ENCODE measurements at regions not wholly inside any gene's neighbourhood (a gene's known extent, or its start where the extent isn't known, plus 50 kb on each side); places are given as distances from the start of the nearest gene placed in this dataset.

- TF ChIP-seq TFAP4 (IDR thresholded peaks at IDR 0.05; ENCODE audit: borderline replicate concordance, low read depth) (peak; percentile 96), MEIS2 (CRISPR knock-in tag; IDR thresholded peaks at IDR 0.05) (peak; percentile 69; the same call in 1 of the 2 replicates), ZNF639 (CRISPR knock-in tag; conservative IDR thresholded peaks at IDR 0.05) (peak; percentile 61; the same call in 1 of the 2 replicates), PATZ1 (CRISPR knock-in tag; IDR thresholded peaks at IDR 0.05) (peak; percentile 17; the same call in 1 of the 2 replicates), ZBTB26 (CRISPR knock-in tag; IDR thresholded peaks at IDR 0.05; ENCODE audit: borderline replicate concordance) (peak; percentile 86), RXRA (CRISPR knock-in tag; IDR thresholded peaks at IDR 0.05) (peak; percentile 64; the same call in 1 of the 2 replicates), HDAC2 (CRISPR knock-in tag; IDR thresholded peaks at IDR 0.05) (peak; percentile 94), NR2F1 (CRISPR knock-in tag; IDR thresholded peaks at IDR 0.05) (peak in 1 of 2 experiments; percentile 40; a peak in 1 of 4 replicates), SAP130 (CRISPR knock-in tag; IDR thresholded peaks at IDR 0.05; ENCODE audit: low read depth) (peak; percentile 86), ZNF580 (CRISPR knock-in tag; IDR thresholded peaks at IDR 0.05; ENCODE audit: borderline replicate concordance, low read depth) (peak; percentile 87; the same call in 1 of the 2 replicates), ZNF768 (CRISPR knock-in tag; IDR thresholded peaks at IDR 0.05) (peak; percentile 76; the same call in 1 of the 2 replicates), FOXA1 (IDR thresholded peaks at IDR 0.05) (peak; percentile 45; the same call in 1 of the 2 replicates), FOXA1 (CRISPR knock-in tag; IDR thresholded peaks at IDR 0.05) (peak; percentile 96), SKI (IDR thresholded peaks at IDR 0.05; ENCODE audit: partially characterized antibody) (peak; percentile 32), MIER2 (CRISPR knock-in tag; IDR thresholded peaks at IDR 0.05) (peak; percentile 74), TCF7 (IDR thresholded peaks at IDR 0.05; ENCODE audit: low read depth) (peak; percentile 55; the same call in 1 of the 2 replicates), ADNP (CRISPR knock-in tag; IDR thresholded peaks at IDR 0.05) (0 out of 2 replicates have a peak, but pooled peaks have one; percentile 28), GATAD2A (CRISPR knock-in tag; IDR thresholded peaks at IDR 0.05) (peak; percentile 93), UBTF (CRISPR knock-in tag; IDR thresholded peaks at IDR 0.05) (0 out of 2 replicates have a peak, but pooled peaks have one; percentile 16), ZNF614 (CRISPR knock-in tag; IDR thresholded peaks at IDR 0.05; ENCODE audit: borderline replicate concordance) (peak; percentile 87; the same call in 1 of the 2 replicates), KLF16 (CRISPR knock-in tag; IDR thresholded peaks at IDR 0.05) (peak in 1 of 2 experiments; percentile 58; a peak in 1 of 4 replicates), MIER3 (CRISPR knock-in tag; IDR thresholded peaks at IDR 0.05; ENCODE audit: borderline replicate concordance) (peak; percentile 46; the same call in 1 of the 2 replicates), SOX5 (CRISPR knock-in tag; IDR thresholded peaks at IDR 0.05; ENCODE audit: borderline replicate concordance) (peak; percentile 82; the same call in 1 of the 2 replicates)
These were observed 197.3 kb upstream of the LRRC61 start (continued) for GRCh38 chr7:150125831-150126230.
